ENCODE measurements at regions not wholly inside any gene's neighbourhood (a gene's known extent, or its start where the extent isn't known, plus 50 kb on each side); places are given as distances from the start of the nearest gene placed in this dataset.

GRCh38 chrX:22742174-22742573 lies 257.6 kb upstream of the DDX53 start:
- TF ChIP-seq CTCF (conservative IDR thresholded peaks at IDR 0.05 in 1 of 2, IDR thresholded peaks at IDR 0.05 in 1 of 2; ENCODE audit: low read depth in 1 of 2, low read length in 2 of 2), result no peak
- TF ChIP-seq EZH2 (IDR thresholded peaks at IDR 0.05; ENCODE audit: low read length, missing control alignments), result no peak

Data from fibroblast of lung (primary cell).